ENCODE measurements at regions not wholly inside any gene's neighbourhood (a gene's known extent, or its start where the extent isn't known, plus 50 kb on each side); places are given as distances from the start of the nearest gene placed in this dataset.

DNA sequence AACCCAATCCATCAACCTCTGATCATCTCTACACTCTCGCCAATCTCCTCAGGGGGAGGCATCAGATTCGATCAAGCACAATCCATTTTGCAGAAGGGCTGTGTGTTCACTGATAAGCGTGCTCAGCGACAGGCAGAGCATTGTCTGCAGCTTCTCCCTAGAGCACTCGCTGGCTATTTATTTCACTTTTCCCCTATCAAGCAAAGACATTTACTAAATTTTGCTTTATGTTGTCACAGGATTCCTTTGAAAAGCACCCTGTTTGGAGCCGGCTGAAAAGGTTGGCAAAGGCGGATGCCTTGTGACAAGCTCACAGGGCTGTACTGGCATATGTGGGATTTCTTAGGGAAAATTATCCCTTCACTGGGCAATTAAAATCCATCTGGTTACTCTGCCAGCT lies 1381.5 kb upstream of the TENM4 start:
- TF ChIP-seq, protein P1, sequence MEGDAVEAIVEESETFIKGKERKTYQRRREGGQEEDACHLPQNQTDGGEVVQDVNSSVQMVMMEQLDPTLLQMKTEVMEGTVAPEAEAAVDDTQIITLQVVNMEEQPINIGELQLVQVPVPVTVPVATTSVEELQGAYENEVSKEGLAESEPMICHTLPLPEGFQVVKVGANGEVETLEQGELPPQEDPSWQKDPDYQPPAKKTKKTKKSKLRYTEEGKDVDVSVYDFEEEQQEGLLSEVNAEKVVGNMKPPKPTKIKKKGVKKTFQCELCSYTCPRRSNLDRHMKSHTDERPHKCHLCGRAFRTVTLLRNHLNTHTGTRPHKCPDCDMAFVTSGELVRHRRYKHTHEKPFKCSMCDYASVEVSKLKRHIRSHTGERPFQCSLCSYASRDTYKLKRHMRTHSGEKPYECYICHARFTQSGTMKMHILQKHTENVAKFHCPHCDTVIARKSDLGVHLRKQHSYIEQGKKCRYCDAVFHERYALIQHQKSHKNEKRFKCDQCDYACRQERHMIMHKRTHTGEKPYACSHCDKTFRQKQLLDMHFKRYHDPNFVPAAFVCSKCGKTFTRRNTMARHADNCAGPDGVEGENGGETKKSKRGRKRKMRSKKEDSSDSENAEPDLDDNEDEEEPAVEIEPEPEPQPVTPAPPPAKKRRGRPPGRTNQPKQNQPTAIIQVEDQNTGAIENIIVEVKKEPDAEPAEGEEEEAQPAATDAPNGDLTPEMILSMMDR (IDR thresholded peaks at IDR 0.05), result no peak
- TF ChIP-seq EZH2 (IDR thresholded peaks at IDR 0.05), result no peak
- no peak for TF ChIP-seq EZH2phosphoT487 (IDR thresholded peaks at IDR 0.05)

Measured in neural progenitor cell (in vitro differentiated cells).